ENCODE measurements at regions not wholly inside any gene's neighbourhood (a gene's known extent, or its start where the extent isn't known, plus 50 kb on each side); places are given as distances from the start of the nearest gene placed in this dataset.

DNA sequence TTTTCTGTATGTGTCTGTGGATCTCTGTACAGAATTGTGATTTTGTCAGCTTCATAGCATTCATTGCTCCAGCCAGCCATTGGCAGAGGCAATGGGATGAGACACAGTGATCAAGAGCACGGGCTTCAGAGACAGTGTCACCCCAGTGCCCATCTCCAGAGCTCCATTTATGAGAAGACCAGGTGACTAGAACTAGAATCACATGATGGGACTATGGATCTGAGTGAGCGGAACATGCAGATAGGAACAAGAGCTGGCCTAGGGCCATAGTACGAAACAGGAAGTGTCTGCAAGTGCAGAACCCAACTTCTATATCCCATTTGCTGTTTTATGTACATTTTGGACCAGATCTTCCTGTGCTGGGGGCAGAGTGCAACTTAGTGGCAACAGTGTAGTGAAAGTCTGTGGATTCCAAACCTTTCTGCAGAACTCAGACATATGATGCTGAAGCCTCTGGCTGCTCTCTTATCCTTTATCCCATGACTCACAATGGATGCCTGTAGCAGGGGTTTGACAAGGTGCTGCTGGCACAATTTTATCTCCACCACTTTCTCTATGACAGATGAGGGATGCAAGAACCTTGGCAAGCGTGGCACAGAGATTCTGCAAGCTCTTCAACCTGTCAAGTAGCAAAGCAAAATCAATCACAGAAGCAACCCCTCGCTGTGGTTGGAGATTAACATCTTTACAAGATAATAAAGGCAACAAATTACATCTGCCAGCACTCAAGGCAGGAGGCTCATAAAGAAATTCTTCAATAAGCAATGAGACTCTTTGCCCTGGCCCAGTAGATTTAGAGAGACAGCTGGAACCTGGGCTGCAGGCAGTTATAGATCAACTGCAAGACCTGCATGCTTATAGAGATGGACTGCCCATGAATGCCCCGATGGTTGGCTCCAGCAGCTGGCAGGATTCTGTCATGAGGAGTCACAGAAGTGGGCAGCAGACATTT, 681.3 kb downstream of the TNS3 start:
- no peaks in the 10 kb centered on the region for H3K36me3 ChIP-seq (ENCODE audit: insufficient read depth, low read length)
- no peak overlapping the region for H3K4me2 ChIP-seq (ENCODE audit: low read depth, low read length, poor library complexity, severe bottlenecking)
- H3F3A ChIP-seq (ENCODE audit: low read depth): no peaks in the 10 kb centered on the region
- TF ChIP-seq, protein P1, sequence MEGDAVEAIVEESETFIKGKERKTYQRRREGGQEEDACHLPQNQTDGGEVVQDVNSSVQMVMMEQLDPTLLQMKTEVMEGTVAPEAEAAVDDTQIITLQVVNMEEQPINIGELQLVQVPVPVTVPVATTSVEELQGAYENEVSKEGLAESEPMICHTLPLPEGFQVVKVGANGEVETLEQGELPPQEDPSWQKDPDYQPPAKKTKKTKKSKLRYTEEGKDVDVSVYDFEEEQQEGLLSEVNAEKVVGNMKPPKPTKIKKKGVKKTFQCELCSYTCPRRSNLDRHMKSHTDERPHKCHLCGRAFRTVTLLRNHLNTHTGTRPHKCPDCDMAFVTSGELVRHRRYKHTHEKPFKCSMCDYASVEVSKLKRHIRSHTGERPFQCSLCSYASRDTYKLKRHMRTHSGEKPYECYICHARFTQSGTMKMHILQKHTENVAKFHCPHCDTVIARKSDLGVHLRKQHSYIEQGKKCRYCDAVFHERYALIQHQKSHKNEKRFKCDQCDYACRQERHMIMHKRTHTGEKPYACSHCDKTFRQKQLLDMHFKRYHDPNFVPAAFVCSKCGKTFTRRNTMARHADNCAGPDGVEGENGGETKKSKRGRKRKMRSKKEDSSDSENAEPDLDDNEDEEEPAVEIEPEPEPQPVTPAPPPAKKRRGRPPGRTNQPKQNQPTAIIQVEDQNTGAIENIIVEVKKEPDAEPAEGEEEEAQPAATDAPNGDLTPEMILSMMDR (conservative IDR thresholded peaks at IDR 0.05; ENCODE audit: low read length): no peak
- no peak for TF ChIP-seq EZH2phosphoT487 (IDR thresholded peaks at IDR 0.05; ENCODE audit: borderline replicate concordance)
- no peaks in the 10 kb centered on the region for H4K20me1 ChIP-seq (ENCODE audit: insufficient read depth, low read length, poor library complexity, severe bottlenecking)
- no peak overlapping the region for H3K4me3 ChIP-seq (ENCODE audit: low read length, poor library complexity, severe bottlenecking)
- no peaks in the 10 kb centered on the region for H3K27me3 ChIP-seq (ENCODE audit: insufficient read depth, low read length, poor library complexity, severe bottlenecking)
- H3K9me3 ChIP-seq (ENCODE audit: insufficient read depth, low read depth, low read length): 0 out of 2 replicates have a peak, but pooled peaks cover 3% of the 10 kb centered on the region
- H2AFZ ChIP-seq (ENCODE audit: low read length): no peak overlapping the region
- H3K4me1 ChIP-seq (ENCODE audit: insufficient read depth, low read length, poor library complexity, severe bottlenecking): no peaks in the 10 kb centered on the region
- no peaks in the 10 kb centered on the region for H3K9me2 ChIP-seq (replicated peaks; ENCODE audit: low read depth, low read length)
- H3K79me2 ChIP-seq (ENCODE audit: insufficient read depth, low read length): no peaks in the 10 kb centered on the region
- no peak overlapping the region for H3K9ac ChIP-seq (ENCODE audit: low read depth, low read length, poor library complexity, severe bottlenecking)

GRCh38 chr7:46897381-46897780, 684.5 kb downstream of the TNS3 start:
- Histone ChIP-seq H3K79me2 (ENCODE audit: insufficient read depth, low read length) (no peaks in the 10 kb centered on the region), H3K4me2 (ENCODE audit: low read depth, low read length, poor library complexity, severe bottlenecking) (no peak overlapping the region), H3K4me1 (ENCODE audit: insufficient read depth, low read length, poor library complexity, severe bottlenecking) (no peaks in the 10 kb centered on the region), H3K9me2 (replicated peaks; ENCODE audit: low read depth, low read length) (no peaks in the 10 kb centered on the region), H3F3A (ENCODE audit: low read depth) (no peaks in the 10 kb centered on the region), H3K9ac (ENCODE audit: low read depth, low read length, poor library complexity, severe bottlenecking) (no peak overlapping the region), H3K9me3 (ENCODE audit: insufficient read depth, low read depth, low read length) (0 out of 2 replicates have a peak, but pooled peaks cover 3% of the 10 kb centered on the region), H4K20me1 (ENCODE audit: insufficient read depth, low read length, poor library complexity, severe bottlenecking) (no peaks in the 10 kb centered on the region), H2AFZ (ENCODE audit: low read length) (no peak overlapping the region), H3K27me3 (ENCODE audit: insufficient read depth, low read length, poor library complexity, severe bottlenecking) (no peaks in the 10 kb centered on the region), H3K4me3 (ENCODE audit: low read length, poor library complexity, severe bottlenecking) (no peak overlapping the region), H3K36me3 (ENCODE audit: insufficient read depth, low read length) (no peaks in the 10 kb centered on the region)
- TF ChIP-seq EZH2phosphoT487 (IDR thresholded peaks at IDR 0.05; ENCODE audit: borderline replicate concordance): no peak
- TF ChIP-seq, protein P1 (conservative IDR thresholded peaks at IDR 0.05; ENCODE audit: low read length): no peak

DNA sequence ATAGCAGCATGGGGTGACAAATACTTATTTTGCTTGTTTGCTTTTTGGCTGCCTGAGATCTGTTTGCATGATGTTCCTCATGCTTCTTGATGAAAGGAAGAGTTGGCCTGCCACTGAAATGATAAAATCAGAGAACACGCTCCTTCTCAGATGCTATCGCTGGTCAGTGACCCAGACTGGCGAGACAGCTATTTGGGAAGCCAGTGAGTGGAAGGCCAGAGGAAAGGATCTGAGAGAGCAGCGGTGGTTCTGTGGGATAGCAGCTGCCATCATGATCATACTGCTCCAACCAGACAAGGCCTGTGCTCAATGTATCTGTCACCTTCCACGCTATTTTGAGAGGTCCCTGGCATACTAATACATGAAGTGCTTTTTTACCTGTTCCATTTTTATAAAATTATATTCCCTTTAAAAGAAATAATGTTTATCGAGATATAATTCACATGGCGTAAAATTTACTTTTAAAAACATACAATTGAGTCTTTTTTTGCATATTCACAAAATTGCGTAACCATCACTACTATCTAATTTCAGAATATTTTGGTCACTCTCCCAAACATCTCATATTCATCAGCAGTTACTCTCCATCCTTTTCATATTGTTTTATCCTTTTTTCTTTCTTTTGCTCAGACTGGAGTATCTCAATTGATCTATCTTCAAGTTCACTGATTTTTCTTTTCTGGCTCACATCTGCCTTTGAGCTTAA, 695.1 kb downstream of the TNS3 start:
- Histone ChIP-seq H3K9ac (ENCODE audit: low read depth, low read length, poor library complexity, severe bottlenecking) (no peak overlapping the region), H3K79me2 (ENCODE audit: insufficient read depth, low read length) (no peaks in the 10 kb centered on the region), H3F3A (ENCODE audit: low read depth) (no peaks in the 10 kb centered on the region), H3K27me3 (ENCODE audit: insufficient read depth, low read length, poor library complexity, severe bottlenecking) (no peaks in the 10 kb centered on the region), H3K4me1 (ENCODE audit: insufficient read depth, low read length, poor library complexity, severe bottlenecking) (no peaks in the 10 kb centered on the region), H2AFZ (ENCODE audit: low read length) (no peak overlapping the region), H4K20me1 (ENCODE audit: insufficient read depth, low read length, poor library complexity, severe bottlenecking) (no peaks in the 10 kb centered on the region), H3K9me3 (ENCODE audit: insufficient read depth, low read depth, low read length) (no peaks in the 10 kb centered on the region), H3K36me3 (ENCODE audit: insufficient read depth, low read length) (no peaks in the 10 kb centered on the region), H3K4me3 (ENCODE audit: low read length, poor library complexity, severe bottlenecking) (no peak overlapping the region), H3K4me2 (ENCODE audit: low read depth, low read length, poor library complexity, severe bottlenecking) (no peak overlapping the region), H3K9me2 (replicated peaks; ENCODE audit: low read depth, low read length) (no peaks in the 10 kb centered on the region)
- TF ChIP-seq EZH2phosphoT487 (IDR thresholded peaks at IDR 0.05; ENCODE audit: borderline replicate concordance): no peak
